Activated CD4-positive, alpha-beta T cell treated with anti-CD3 and anti-CD28 coated beads, Interleukin-2, amount 50 U/mL, for 48 hours (primary cell): ENCODE measurements at regions not wholly inside any gene's neighbourhood (a gene's known extent, or its start where the extent isn't known, plus 50 kb on each side); places are given as distances from the start of the nearest gene placed in this dataset.

Experiments
- DNase-seq, 2 experiments: peaks; one replicate each; pipeline ENCODE4 v3.0.0-alpha.2; 2020

GRCh38 chr18:68520406-68521075 lies 194.4 kb downstream of the TMX3 start:
- no peak for DNase-seq

GRCh38 chr18:68519336-68519735 lies 195.6 kb downstream of the TMX3 start:
- DNase-seq, result no peak

GRCh38 chr18:68509902-68510301 lies 205.0 kb downstream of the TMX3 start:
- no peak for DNase-seq

- DNase-seq, result no peak
Measured at GRCh38 chr18:68507781-68508180, 207.1 kb downstream of the TMX3 start.

- no peak for DNase-seq
Measured at GRCh38 chr18:68505178-68505574, 209.7 kb downstream of the TMX3 start.

- no peak for DNase-seq
Measured at GRCh38 chr18:68504441-68505177, 210.3 kb downstream of the TMX3 start.

- DNase-seq, result no peak
Measured at GRCh38 chr18:68500556-68500955, 214.4 kb downstream of the TMX3 start.

GRCh38 chr18:68499141-68499540 lies 215.8 kb downstream of the TMX3 start:
- no peak for DNase-seq

GRCh38 chr18:68498636-68499035 lies 216.3 kb downstream of the TMX3 start:
- DNase-seq, result no peak

- no peak for DNase-seq
Measured at GRCh38 chr18:68498185-68498584, 216.7 kb downstream of the TMX3 start.

- DNase-seq, result no peak
Measured at GRCh38 chr18:68494802-68495581, 219.9 kb downstream of the TMX3 start.

- DNase-seq, result no peak
Measured at GRCh38 chr18:68489013-68489792, 225.7 kb downstream of the TMX3 start.

GRCh38 chr18:68484241-68484640 lies 230.7 kb downstream of the TMX3 start:
- no peak for DNase-seq

- no peak for DNase-seq
Measured at GRCh38 chr18:68482815-68483214, 232.1 kb downstream of the TMX3 start.

- DNase-seq, result no peak
Measured at GRCh38 chr18:68480196-68480595, 234.7 kb downstream of the TMX3 start.

GRCh38 chr18:68478246-68478645 lies 236.7 kb downstream of the TMX3 start:
- DNase-seq, result no peak

- DNase-seq, result no peak
Measured at GRCh38 chr18:68475883-68476282, 239.0 kb downstream of the TMX3 start.

- DNase-seq, result no peak
Measured at GRCh38 chr18:68472701-68473295, 242.1 kb downstream of the TMX3 start.

GRCh38 chr18:68469049-68469625 lies 245.8 kb downstream of the TMX3 start:
- DNase-seq, result no peak

- DNase-seq, result no peak
Measured at GRCh38 chr18:68467957-68468356, 247.0 kb downstream of the TMX3 start.

GRCh38 chr18:68467329-68467728 lies 247.6 kb downstream of the TMX3 start:
- no peak for DNase-seq

- no peak for DNase-seq
Measured at GRCh38 chr18:68466672-68467071, 248.2 kb downstream of the TMX3 start.
